Fibroblast of the aortic adventitia (primary cell): ENCODE measurements at regions not wholly inside any gene's neighbourhood (a gene's known extent, or its start where the extent isn't known, plus 50 kb on each side); places are given as distances from the start of the nearest gene placed in this dataset.
"Not testable (repeated sequence)": the region's sequence is repeated elsewhere in the genome, so short reads cannot be mapped to it uniquely, and the experiment has no call there.

Source experiments
- DNase-seq: peaks from one replicate; pipeline ENCODE4 v3.0.0-alpha.2; 2010; ENCODE audit warnings: low read depth
- H3K4me3 ChIP-seq: 2 replicates; pipeline ENCODE4 v1.5.1; 2011; ENCODE audit warnings: low read depth, mild to moderate bottlenecking, control low read depth, low read length, moderate library complexity
- TF ChIP-seq, protein P1 (sequence below): IDR thresholded peaks from 2 replicates; pipeline ENCODE4 v1.5.1; 2011; ENCODE audit warnings: mild to moderate bottlenecking, low read length, control low read depth, inconsistent platforms; ENCODE audit not compliant: insufficient read depth

DNA sequence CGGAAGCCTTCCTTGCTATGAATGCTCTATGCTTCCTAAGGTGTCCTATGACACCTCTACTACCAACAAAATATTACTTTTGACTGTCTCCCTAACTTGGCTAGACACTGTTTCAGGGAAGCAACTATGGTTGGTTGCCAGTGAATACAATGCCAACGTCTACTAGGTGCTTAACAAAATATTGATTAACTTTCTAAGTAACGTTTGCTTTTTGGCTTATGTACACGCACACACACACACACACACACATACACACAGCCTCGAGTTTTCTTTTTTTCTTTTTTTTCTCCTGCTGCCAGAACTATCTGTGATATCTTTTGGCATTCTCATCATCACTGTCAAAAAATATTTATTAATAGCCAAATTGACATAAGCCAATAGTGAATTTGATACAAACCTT, 864.0 kb downstream of the PLA2G4A start:
- no peak overlapping the region for H3K4me3 ChIP-seq
- DNase-seq: no peak
- TF ChIP-seq, protein P1, sequence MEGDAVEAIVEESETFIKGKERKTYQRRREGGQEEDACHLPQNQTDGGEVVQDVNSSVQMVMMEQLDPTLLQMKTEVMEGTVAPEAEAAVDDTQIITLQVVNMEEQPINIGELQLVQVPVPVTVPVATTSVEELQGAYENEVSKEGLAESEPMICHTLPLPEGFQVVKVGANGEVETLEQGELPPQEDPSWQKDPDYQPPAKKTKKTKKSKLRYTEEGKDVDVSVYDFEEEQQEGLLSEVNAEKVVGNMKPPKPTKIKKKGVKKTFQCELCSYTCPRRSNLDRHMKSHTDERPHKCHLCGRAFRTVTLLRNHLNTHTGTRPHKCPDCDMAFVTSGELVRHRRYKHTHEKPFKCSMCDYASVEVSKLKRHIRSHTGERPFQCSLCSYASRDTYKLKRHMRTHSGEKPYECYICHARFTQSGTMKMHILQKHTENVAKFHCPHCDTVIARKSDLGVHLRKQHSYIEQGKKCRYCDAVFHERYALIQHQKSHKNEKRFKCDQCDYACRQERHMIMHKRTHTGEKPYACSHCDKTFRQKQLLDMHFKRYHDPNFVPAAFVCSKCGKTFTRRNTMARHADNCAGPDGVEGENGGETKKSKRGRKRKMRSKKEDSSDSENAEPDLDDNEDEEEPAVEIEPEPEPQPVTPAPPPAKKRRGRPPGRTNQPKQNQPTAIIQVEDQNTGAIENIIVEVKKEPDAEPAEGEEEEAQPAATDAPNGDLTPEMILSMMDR: no peak

DNA sequence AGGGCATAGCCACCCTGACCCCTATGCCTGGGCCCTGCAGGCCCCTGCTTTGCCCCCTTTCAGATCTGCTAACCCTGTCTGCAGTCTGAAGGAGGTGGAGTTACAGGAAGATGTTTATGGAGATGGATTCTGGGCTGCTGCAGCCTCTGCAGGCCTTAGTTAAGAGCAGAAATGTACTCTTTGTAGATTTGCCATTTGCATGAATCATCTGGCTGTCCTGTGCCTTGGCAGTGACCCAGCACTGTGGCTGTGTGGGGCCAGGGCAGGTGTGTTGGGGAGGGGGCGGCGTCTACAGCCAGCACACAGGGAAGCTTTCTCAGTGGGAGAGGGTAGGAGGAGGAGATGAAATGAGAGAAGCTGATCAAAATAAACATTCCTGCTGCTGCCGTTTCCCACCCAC, 867.3 kb downstream of the PLA2G4A start:
- TF ChIP-seq, protein P1: no peak
- no peak for DNase-seq

DNA sequence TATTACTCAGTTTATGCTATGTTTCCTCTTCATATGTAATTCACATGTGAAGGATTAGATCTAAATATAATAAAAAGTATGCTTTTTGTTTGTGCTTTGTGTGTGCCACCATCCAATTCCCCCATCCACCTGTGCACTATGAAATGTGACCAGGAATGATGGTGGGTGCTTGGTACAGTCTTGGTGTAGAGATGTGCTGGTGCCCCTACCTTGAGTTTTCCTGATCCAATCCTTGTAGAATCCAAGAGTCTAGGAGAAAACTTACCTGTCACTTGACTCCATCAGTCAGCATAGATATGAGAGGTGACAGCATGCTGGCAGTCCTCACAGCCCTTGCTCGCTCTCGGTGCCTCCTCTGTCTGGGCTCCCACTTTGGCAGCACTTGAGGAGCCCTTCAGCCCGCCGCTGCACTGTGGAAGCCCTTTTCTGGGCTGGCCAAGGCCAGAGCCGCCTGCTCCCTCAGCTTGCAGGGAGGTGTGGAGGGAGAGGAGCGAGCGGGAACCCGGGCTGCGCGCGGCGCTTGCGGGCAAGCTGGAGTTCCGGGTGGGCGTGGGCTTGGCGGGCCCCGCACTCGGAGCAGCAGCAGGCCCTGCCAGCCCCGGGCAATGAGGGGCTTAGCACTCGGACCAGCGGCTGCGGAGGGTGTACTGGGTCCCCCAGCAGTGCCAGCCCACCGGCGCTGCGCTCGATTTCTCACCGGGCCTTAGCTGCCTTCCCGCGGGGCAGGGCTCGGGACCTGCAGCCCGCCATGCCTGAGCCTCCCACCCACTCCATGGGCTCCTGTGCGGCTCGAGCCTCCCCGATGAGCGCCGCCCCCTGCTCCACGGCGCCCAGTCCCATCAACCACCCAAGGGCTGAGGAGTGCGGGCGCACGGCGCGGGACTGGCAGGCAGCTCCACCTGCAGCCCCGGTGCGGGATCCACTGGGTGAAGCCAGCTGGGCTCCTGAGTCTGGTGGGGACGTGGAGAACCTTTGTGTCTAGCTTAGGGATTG, 874.7 kb downstream of the PLA2G4A start:
- DNase-seq: not testable (repeated sequence)

More for the DNA sequence above, 867.3 kb downstream of the PLA2G4A start:
- no peak overlapping the region for H3K4me3 ChIP-seq

DNA sequence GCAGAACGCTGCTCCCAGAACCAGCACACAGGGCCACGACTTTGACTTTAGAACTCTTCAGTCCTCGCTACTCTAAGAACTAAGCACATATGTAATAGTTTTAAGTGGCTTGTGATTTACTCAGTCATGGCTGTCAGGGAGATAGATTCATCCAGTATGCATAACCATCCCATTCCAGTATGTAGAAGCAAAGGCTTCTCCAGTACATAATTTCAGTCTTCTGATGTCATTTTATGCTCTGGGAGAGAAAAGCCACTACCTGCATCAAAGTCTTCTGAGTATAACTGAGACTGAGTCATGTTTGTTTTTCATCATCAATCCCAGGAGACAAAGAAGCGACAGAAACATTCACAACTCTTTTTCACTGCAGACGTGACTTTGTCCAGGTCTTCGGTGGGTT, 885.7 kb downstream of the PLA2G4A start:
- TF ChIP-seq, protein P1: no peak
- no peak overlapping the region for H3K4me3 ChIP-seq
- no peak for DNase-seq

More for the DNA sequence above, 874.7 kb downstream of the PLA2G4A start:
- not testable (repeated sequence) for H3K4me3 ChIP-seq

DNA sequence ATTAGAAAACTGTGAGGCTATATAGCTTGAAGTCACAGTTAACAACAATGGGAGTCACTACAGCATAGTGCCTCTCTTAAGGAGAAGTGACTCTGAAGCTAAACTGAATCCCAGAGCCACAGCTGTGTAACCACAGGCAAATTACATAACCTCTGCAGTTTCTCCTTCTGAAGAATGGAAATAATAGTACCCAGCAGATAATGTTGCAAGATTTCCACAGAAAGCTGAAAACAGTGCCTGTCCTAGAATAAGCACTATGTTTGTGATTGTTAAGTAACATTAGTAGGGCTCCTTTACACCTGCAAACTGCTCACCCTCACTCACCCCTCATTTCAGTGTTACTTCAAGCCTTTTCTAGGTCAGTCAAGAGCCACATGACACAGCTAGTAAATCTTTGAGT, 886.7 kb downstream of the PLA2G4A start:
- TF ChIP-seq, protein P1: no peak

DNA sequence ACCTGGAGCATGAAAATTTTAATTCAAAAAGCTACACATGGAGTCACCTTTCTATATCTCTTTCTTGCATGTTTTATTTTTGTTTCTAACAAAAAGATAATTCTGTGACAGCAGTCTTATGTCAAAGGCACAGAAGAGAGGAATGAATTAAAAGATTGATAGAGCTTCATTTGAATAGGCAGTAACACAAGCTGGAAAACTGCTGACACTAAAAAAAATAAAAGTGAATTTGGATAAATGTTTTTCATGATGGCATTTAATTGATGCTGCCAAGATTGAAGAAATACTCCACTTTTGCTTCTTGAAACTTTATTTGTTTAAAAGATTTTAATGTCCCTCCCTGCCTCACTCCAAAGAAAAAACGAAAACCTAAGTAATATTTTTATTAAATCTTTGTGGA, 887.4 kb downstream of the PLA2G4A start:
- DNase-seq: no peak
- no peak overlapping the region for H3K4me3 ChIP-seq
- TF ChIP-seq, protein P1: no peak

More for the DNA sequence above, 886.7 kb downstream of the PLA2G4A start:
- DNase-seq: no peak
- no peak overlapping the region for H3K4me3 ChIP-seq

DNA sequence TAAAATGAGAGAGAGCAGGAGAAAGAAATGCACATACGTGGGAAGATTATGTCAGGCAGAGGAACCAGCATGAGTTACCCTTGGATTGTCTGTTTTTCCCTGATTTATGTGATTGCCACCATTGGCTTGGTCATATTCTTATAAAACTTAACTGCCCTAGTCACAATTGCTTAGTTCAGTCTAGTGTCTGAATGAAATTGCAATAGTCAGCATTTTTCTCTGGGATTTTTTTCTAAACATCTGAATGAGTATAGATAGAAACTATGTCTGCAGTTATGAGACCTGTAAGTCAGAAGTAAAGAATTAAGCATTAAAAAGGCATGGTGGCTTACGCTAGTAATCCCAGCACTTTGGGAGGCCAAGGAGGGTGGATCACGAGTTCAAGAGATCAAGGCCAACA, 889.8 kb downstream of the PLA2G4A start:
- TF ChIP-seq, protein P1: no peak
- no peak for DNase-seq
- no peak overlapping the region for H3K4me3 ChIP-seq
